C4-2B (cell line): ENCODE measurements at regions not wholly inside any gene's neighbourhood (a gene's known extent, or its start where the extent isn't known, plus 50 kb on each side); places are given as distances from the start of the nearest gene placed in this dataset.

Experiments
- CTCF ChIP-seq: fragments of 450-650 bp; conservative IDR thresholded peaks from 2 replicates; pipeline ENCODE4 v1.5.1; 2017; ENCODE audit warnings: mild to moderate bottlenecking
- ZFX ChIP-seq: fragments of 450-650 bp; IDR thresholded peaks from 2 replicates; pipeline ENCODE4 v1.6.1; 2017

GRCh38 chr4:129278868-129279267 is 182.9 kb downstream of the C4orf33 start:
- TF ChIP-seq CTCF (no peak), ZFX (no peak)
